Stimulated activated CD4-positive, alpha-beta T cell treated with anti-CD3 and anti-CD28 coated beads, Interleukin-1b, Interleukin-23, amount 100 ng/mL, for 24 hours (primary cell): ENCODE measurements at regions not wholly inside any gene's neighbourhood (a gene's known extent, or its start where the extent isn't known, plus 50 kb on each side); places are given as distances from the start of the nearest gene placed in this dataset.
"Not testable (repeated sequence)": the region's sequence is repeated elsewhere in the genome, so short reads cannot be mapped to it uniquely, and the experiment has no call there.

Source experiments
- DNase-seq, 4 experiments: peaks; one replicate each; pipeline ENCODE4 v3.0.0-alpha.2; 2020; ENCODE audit warnings: low read depth in 4 of 4, low spot score in 1 of 4

- DNase-seq, result no peak
These were observed 207.7 kb upstream of the SHH start for GRCh38 chr7:156019776-156020565.

- DNase-seq, result no peak
These were observed 207.0 kb upstream of the SHH start for GRCh38 chr7:156019308-156019707.

- no peak for DNase-seq
These were observed 205.8 kb upstream of the SHH start for GRCh38 chr7:156017916-156018700.

- DNase-seq, result no peak
These were observed 205.2 kb upstream of the SHH start for GRCh38 chr7:156017431-156017830.

GRCh38 chr7:156015237-156016020 is 203.2 kb upstream of the SHH start:
- no peak for DNase-seq

GRCh38 chr7:156014808-156015207 is 202.5 kb upstream of the SHH start:
- DNase-seq, result no peak

GRCh38 chr7:156014201-156014600 is 201.9 kb upstream of the SHH start:
- no peak for DNase-seq

GRCh38 chr7:156012412-156012811 is 200.1 kb upstream of the SHH start:
- DNase-seq, result no peak

GRCh38 chr7:156009569-156009968 is 197.3 kb upstream of the SHH start:
- DNase-seq, result no peak

- not testable (repeated sequence) for DNase-seq
These were observed 194.6 kb upstream of the SHH start for GRCh38 chr7:156006876-156007275.

- no peak for DNase-seq
These were observed 193.8 kb upstream of the SHH start for GRCh38 chr7:156006024-156006423.

GRCh38 chr7:156005202-156005691 is 193.0 kb upstream of the SHH start:
- DNase-seq, result no peak

- DNase-seq, result no peak
These were observed 192.3 kb upstream of the SHH start for GRCh38 chr7:156004265-156005201.

GRCh38 chr7:156003220-156004162 is 191.2 kb upstream of the SHH start:
- no peak for DNase-seq

- DNase-seq, result no peak
These were observed 190.3 kb upstream of the SHH start for GRCh38 chr7:156002362-156003066.

- DNase-seq, result no peak
These were observed 189.4 kb upstream of the SHH start for GRCh38 chr7:156001496-156002260.

- no peak for DNase-seq
These were observed 188.5 kb upstream of the SHH start for GRCh38 chr7:156000601-156001396.
